Motor neuron (in vitro differentiated cells): ENCODE measurements at regions not wholly inside any gene's neighbourhood (a gene's known extent, or its start where the extent isn't known, plus 50 kb on each side); places are given as distances from the start of the nearest gene placed in this dataset.
"Not testable (repeated sequence)": the region's sequence is repeated elsewhere in the genome, so short reads cannot be mapped to it uniquely, and the experiment has no call there.

ENCODE experiments used
- ATAC-seq, 8 experiments: fragments of 200-7000 bp; cut with Tn5 transposase; replicated peaks in 6 of 8; 2 replicates each; pipeline ENCODE4 v1.8.0; 2021; ENCODE audit warnings: mild to moderate bottlenecking in 8 of 8, moderate library complexity in 8 of 8
- H3K27ac ChIP-seq, 2 donors: fragments of 250-450 bp; sonication (Bioruptor Pico); 2 replicates each; pipeline ENCODE4 v1.9.0; 2021; ENCODE audit warnings: antibody characterized with exemption in 2 of 2, mild to moderate bottlenecking in 2 of 2, moderate library complexity in 1 of 2
- H3K4me1 ChIP-seq, 2 donors: fragments of 250-450 bp; sonication (Bioruptor Pico); replicated peaks in 1 of 2; 2 replicates each; pipeline ENCODE4 v1.6.1; 2021; ENCODE audit warnings: antibody characterized with exemption in 2 of 2, mild to moderate bottlenecking in 2 of 2, moderate library complexity in 1 of 2
- H3K4me3 ChIP-seq, 5 donors: fragments of 250-450 bp; sonication (Bioruptor Pico); 2 replicates each; pipeline ENCODE4 v1.9.0; 2021; ENCODE audit warnings: antibody characterized with exemption in 5 of 5, mild to moderate bottlenecking in 5 of 5, moderate library complexity in 4 of 5
- WGBS, 10 experiments: fragments of 450-650 bp; shearing (Covaris generic); methylation state at CpG; one replicate each; pipeline ENCODE4 v1.0.0; 2022; 5-methylcytosine and 5-hydroxymethylcytosine counted together
- in situ Hi-C, 9 experiments: fragments of 400-800 bp; cut with MboI; loops; one replicate each; pipeline ENCODE4 v1.15.0; 2021; ENCODE audit warnings: low sequenced_read_pairs in 9 of 9, low pct_unique_long_range_greater_than_20kb in 2 of 9; ENCODE audit not compliant: unreplicated experiment in 9 of 9

- H3K27ac ChIP-seq, result no peak overlapping the region
Observed at GRCh38 chr16:22694887-22695382, 119.0 kb upstream of the HS3ST2 start.

GRCh38 chr16:22695773-22696172 is 118.2 kb upstream of the HS3ST2 start:
- in situ Hi-C loops, result loop anchor here in 7 of 9 experiments (5.0 to 10.0 kb wide), 3 partner anchors 1113 to 1121 kb away; no protein-coding TSS in a partner anchor
- H3K4me3 ChIP-seq, H3K4me1 ChIP-seq, H3K27ac ChIP-seq, ATAC-seq: not testable (repeated sequence)
- 77 to 100% (median 87%) methylated on average over 2 to 6 of the region's 7 CpGs; no CpG with 5 or more reads in 1 of the 10 experiments for WGBS, 10 experiments

More at GRCh38 chr16:22694887-22695382, 119.0 kb upstream of the HS3ST2 start:
- no peak overlapping the region for H3K4me3 ChIP-seq
- in situ Hi-C loops, result loop anchor here in 7 of 9 experiments (5.0 to 10.0 kb wide), 3 partner anchors 1113 to 1120 kb away; no protein-coding TSS in a partner anchor
- ATAC-seq, result peak in 2 of 8 experiments; percentile 61 to 68
- 3 to 87% (median 59%) methylated on average over 4 to 6 of the region's 6 CpGs for WGBS, 10 experiments
- peaks cover 3 to 7% of the 10 kb centered on the region in 2 donors for H3K4me1 ChIP-seq

- WGBS, 10 experiments, result 49 to 100% (median 83%) methylated on average over 2 to 5 of the region's 5 CpGs; no CpG with 5 or more reads in 1 of the 10 experiments
- no peak for ATAC-seq
Observed at GRCh38 chr16:22699356-22699755, 114.6 kb upstream of the HS3ST2 start.

GRCh38 chr16:22705799-22706198 is 108.2 kb upstream of the HS3ST2 start:
- ATAC-seq, result no peak
- Histone ChIP-seq H3K27ac (no peak overlapping the region), H3K4me1 (no peaks in the 10 kb centered on the region), H3K4me3 (no peak overlapping the region)
- in situ Hi-C loops, result no loop called here
- 10 to 64% (median 50%) methylated on average over 1 to 3 of the region's 3 CpGs; no CpG with 5 or more reads in 5 of the 10 experiments for WGBS, 10 experiments

More at GRCh38 chr16:22699356-22699755, 114.6 kb upstream of the HS3ST2 start:
- Histone ChIP-seq H3K27ac (no peak overlapping the region), H3K4me1 (no peaks in the 10 kb centered on the region), H3K4me3 (no peak overlapping the region)
- in situ Hi-C loops, result loop anchor here in 7 of 9 experiments (5.0 to 10.0 kb wide), 3 partner anchors 1117 to 1125 kb away; no protein-coding TSS in a partner anchor

GRCh38 chr16:22710326-22710725 is 103.6 kb upstream of the HS3ST2 start:
- in situ Hi-C loops, result no loop called here
- no peak for ATAC-seq
- Histone ChIP-seq H3K27ac (no peak overlapping the region), H3K4me3 (no peak overlapping the region), H3K4me1 (no peaks in the 10 kb centered on the region)
- 0 to 100% (median 78%) methylated on average over 1 of the region's 1 CpG for WGBS, 10 experiments

- in situ Hi-C loops, result no loop called here
- WGBS, 10 experiments, result 30 to 100% (median 84%) methylated on average over 1 to 2 of the region's 2 CpGs; no CpG with 5 or more reads in 5 of the 10 experiments
- no peak for ATAC-seq
- Histone ChIP-seq H3K4me3 (no peak overlapping the region), H3K27ac (no peak overlapping the region), H3K4me1 (no peaks in the 10 kb centered on the region)
Observed at GRCh38 chr16:22711847-22712246, 102.1 kb upstream of the HS3ST2 start.

GRCh38 chr16:22712471-22712870 is 101.5 kb upstream of the HS3ST2 start:
- in situ Hi-C loops, result no loop called here
- Histone ChIP-seq H3K4me1 (no peaks in the 10 kb centered on the region), H3K27ac (no peak overlapping the region), H3K4me3 (no peak overlapping the region)
- ATAC-seq, result no peak
- WGBS, 10 experiments, result 25 to 100% (median 70%) methylated on average over 1 to 5 of the region's 5 CpGs; no CpG with 5 or more reads in 2 of the 10 experiments

- H3K27ac ChIP-seq, result not testable (repeated sequence)
Observed at GRCh38 chr16:22718598-22718997, 95.4 kb upstream of the HS3ST2 start.

GRCh38 chr16:22719945-22720344 is 94.0 kb upstream of the HS3ST2 start:
- 21 to 73% (median 46%) methylated on average over 4 of the region's 4 CpGs for WGBS, 10 experiments
- no peak overlapping the region for H3K4me3 ChIP-seq
- in situ Hi-C loops, result no loop called here
- ATAC-seq, result no peak
- H3K27ac ChIP-seq, result no peak overlapping the region
- no peaks in the 10 kb centered on the region for H3K4me1 ChIP-seq

More at GRCh38 chr16:22718598-22718997, 95.4 kb upstream of the HS3ST2 start:
- in situ Hi-C loops, ATAC-seq, H3K4me1 ChIP-seq, H3K4me3 ChIP-seq: not testable (repeated sequence)
- WGBS, 10 experiments, result 33 to 100% (median 82%) methylated on average over 1 to 2 of the region's 2 CpGs; no CpG with 5 or more reads in 5 of the 10 experiments

GRCh38 chr16:22721511-22722100 is 92.4 kb upstream of the HS3ST2 start:
- 0 to 68% (median 19%) methylated on average over 1 to 6 of the region's 8 CpGs; no CpG with 5 or more reads in 2 of the 10 experiments for WGBS, 10 experiments
- in situ Hi-C loops, result no loop called here
- no peaks in the 10 kb centered on the region for H3K4me1 ChIP-seq
- H3K4me3 ChIP-seq, result no peak overlapping the region
- ATAC-seq, result peak in 3 of 8 experiments; percentile 80 to 96 (median 90)
- no peak overlapping the region for H3K27ac ChIP-seq

- 41 to 100% (median 90%) methylated on average over 1 to 11 of the region's 48 CpGs; no CpG with 5 or more reads in 1 of the 10 experiments for WGBS, 10 experiments
- H3K4me3 ChIP-seq, H3K4me1 ChIP-seq, ATAC-seq, H3K27ac ChIP-seq, in situ Hi-C loops: not testable (repeated sequence)
Observed at GRCh38 chr16:22722551-22723541, 91.1 kb upstream of the HS3ST2 start.

- Histone ChIP-seq H3K27ac (no peak overlapping the region), H3K4me3 (no peak overlapping the region), H3K4me1 (peaks cover 2 to 6% of the 10 kb centered on the region in 2 donors)
- WGBS, 10 experiments, result 14 to 100% (median 67%) methylated on average over 1 of the region's 1 CpG; no CpG with 5 or more reads in 3 of the 10 experiments
- ATAC-seq, result peak in 4 of 8 experiments; percentile 25 to 69 (median 30)
- in situ Hi-C loops, result no loop called here
Observed at GRCh38 chr16:22726868-22727267, 87.1 kb upstream of the HS3ST2 start.
